GM18511 (cell line): ENCODE measurements at regions not wholly inside any gene's neighbourhood (a gene's known extent, or its start where the extent isn't known, plus 50 kb on each side); places are given as distances from the start of the nearest gene placed in this dataset.

Experiments used
- ATAC-seq: cut with Tn5 transposase; IDR thresholded peaks from one replicate; pipeline ENCODE4 v1.9.1; 2021; ENCODE audit warnings: mild to moderate bottlenecking, moderate library complexity; ENCODE audit not compliant: unreplicated experiment

- no peak for ATAC-seq
Measured at GRCh38 chr3:194738254-194739093, 52.8 kb downstream of the FAM43A start.

GRCh38 chr3:194739498-194740284 is 54.0 kb downstream of the FAM43A start:
- ATAC-seq = no peak

GRCh38 chr3:194740859-194741491 is 55.3 kb downstream of the FAM43A start:
- ATAC-seq = no peak

GRCh38 chr3:194741916-194742315 is 56.2 kb downstream of the FAM43A start:
- ATAC-seq = no peak

GRCh38 chr3:194744826-194745225 is 59.1 kb downstream of the FAM43A start:
- no peak for ATAC-seq

GRCh38 chr3:194745422-194746184 is 59.9 kb downstream of the FAM43A start:
- ATAC-seq = no peak

- no peak for ATAC-seq
Measured at GRCh38 chr3:194748225-194748624, 62.5 kb downstream of the FAM43A start.

GRCh38 chr3:194749631-194750490 is 64.2 kb downstream of the FAM43A start:
- ATAC-seq = no peak

- ATAC-seq = no peak
Measured at GRCh38 chr3:194750491-194750828, 64.8 kb downstream of the FAM43A start.

- ATAC-seq = no peak
Measured at GRCh38 chr3:194755671-194756459, 70.2 kb downstream of the FAM43A start.

GRCh38 chr3:194756460-194756779 is 70.7 kb downstream of the FAM43A start:
- ATAC-seq = no peak

- ATAC-seq = no peak
Measured at GRCh38 chr3:194756791-194757325, 71.2 kb downstream of the FAM43A start.

GRCh38 chr3:194757647-194758061 is 72.0 kb downstream of the FAM43A start:
- ATAC-seq = no peak

- no peak for ATAC-seq
Measured at GRCh38 chr3:194758716-194759115, 73.0 kb downstream of the FAM43A start.

- ATAC-seq = no peak
Measured at GRCh38 chr3:194760494-194761137, 74.9 kb downstream of the FAM43A start.

- ATAC-seq = no peak
Measured at GRCh38 chr3:194761384-194761783, 75.7 kb downstream of the FAM43A start.

GRCh38 chr3:194766845-194767244 is 81.2 kb downstream of the FAM43A start:
- no peak for ATAC-seq

- no peak for ATAC-seq
Measured at GRCh38 chr3:194767446-194768207, 81.9 kb downstream of the FAM43A start.
